ENCODE measurements at regions not wholly inside any gene's neighbourhood (a gene's known extent, or its start where the extent isn't known, plus 50 kb on each side); places are given as distances from the start of the nearest gene placed in this dataset.

- TF ChIP-seq POLR2A (IDR thresholded peaks at IDR 0.05; ENCODE audit: low read depth, low read length): no peak
- no peak for TF ChIP-seq POLR2AphosphoS5 (IDR thresholded peaks at IDR 0.05; ENCODE audit: low read depth, low read length)
Measured at GRCh38 chr15:35197306-35197705, 112.2 kb upstream of the NANOGP8 start.
